Loucy (cell line): ENCODE measurements at regions not wholly inside any gene's neighbourhood (a gene's known extent, or its start where the extent isn't known, plus 50 kb on each side); places are given as distances from the start of the nearest gene placed in this dataset.

ENCODE experiments used
- CTCF ChIP-seq: fragments of 200-600 bp; sonication (generic); conservative IDR thresholded peaks from 2 replicates; pipeline ENCODE4 v1.5.1; 2014; ENCODE audit warnings: mild to moderate bottlenecking, antibody characterized with exemption, low read length
- EZH2phosphoT487 ChIP-seq: fragments of 200-600 bp; IDR thresholded peaks from 2 replicates; pipeline ENCODE4 v1.6.1; 2018; ENCODE audit warnings: antibody characterized with exemption, mild to moderate bottlenecking, moderate library complexity, borderline replicate concordance

- TF ChIP-seq CTCF (no peak), EZH2phosphoT487 (no peak)
Measured at GRCh38 chr17:69735285-69735684, 320.8 kb downstream of the MAP2K6 start.
